Immature natural killer cell (primary cell): ENCODE measurements at regions not wholly inside any gene's neighbourhood (a gene's known extent, or its start where the extent isn't known, plus 50 kb on each side); places are given as distances from the start of the nearest gene placed in this dataset.

Experiments
- DNase-seq, 3 donors: peaks; one replicate each; pipeline ENCODE4 v3.0.0; 2022; ENCODE audit warnings: mixed read lengths in 1 of 3
- H3K27ac Mint-ChIP-seq, 6 donors: one replicate each; pipeline ENCODE4 v1.8.0; 2020; ENCODE audit warnings: mixed read lengths in 6 of 6, mild to moderate bottlenecking in 5 of 6, inconsistent platforms in 4 of 6, moderate library complexity in 3 of 6
- H3K27me3 Mint-ChIP-seq, 3 donors: one replicate each; pipeline ENCODE4 v1.8.0; 2020 to 2021; ENCODE audit warnings: low read depth in 3 of 3, mild to moderate bottlenecking in 3 of 3, mixed read lengths in 3 of 3, moderate library complexity in 3 of 3, inconsistent platforms in 1 of 3
- H3K36me3 Mint-ChIP-seq, 3 donors: one replicate each; pipeline ENCODE4 v1.8.0; 2020; ENCODE audit warnings: mixed read lengths in 3 of 3, inconsistent platforms in 2 of 3, mild to moderate bottlenecking in 2 of 3
- H3K4me1 Mint-ChIP-seq, 2 donors: one replicate each; pipeline ENCODE4 v1.8.0; 2020; ENCODE audit warnings: inconsistent platforms in 2 of 2, mild to moderate bottlenecking in 2 of 2, mixed read lengths in 2 of 2, moderate library complexity in 1 of 2
- H3K4me3 Mint-ChIP-seq, 5 donors: one replicate each; pipeline ENCODE4 v1.8.0; 2020; ENCODE audit warnings: mild to moderate bottlenecking in 5 of 5, mixed read lengths in 5 of 5, inconsistent platforms in 3 of 5, moderate library complexity in 3 of 5
- H3K9me3 Mint-ChIP-seq, 6 donors: one replicate each; pipeline ENCODE4 v1.8.0; 2020; ENCODE audit warnings: mild to moderate bottlenecking in 6 of 6, mixed read lengths in 6 of 6, inconsistent platforms in 4 of 6, moderate library complexity in 3 of 6

DNA sequence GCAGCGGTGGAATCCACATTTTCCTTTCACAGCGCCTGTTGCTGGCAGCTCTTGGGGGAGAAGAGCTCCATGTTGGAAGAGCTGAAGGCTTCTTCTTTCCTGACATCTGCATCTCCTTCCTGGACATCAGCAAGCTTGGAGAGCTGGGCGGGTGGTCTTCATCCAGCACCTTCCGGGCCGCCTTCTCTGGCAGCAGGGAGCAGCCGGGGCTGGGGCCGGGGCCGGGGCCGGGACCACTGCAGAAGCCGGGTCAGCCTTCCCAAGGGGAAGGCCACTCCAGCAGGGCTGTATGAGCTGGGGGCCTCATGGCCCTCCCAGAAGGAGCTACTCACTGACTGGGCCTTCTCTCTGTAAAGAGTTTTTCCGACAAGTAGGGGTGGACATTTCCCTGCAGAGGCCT lies 787.5 kb downstream of the TLE4 start:
- Mint-ChIP-seq H3K4me3 (no peak overlapping the region), H3K27ac (no peak overlapping the region), H3K4me1 (no peaks in the 10 kb centered on the region), H3K9me3 (peaks cover 7 to 44% (median 13%) of the 10 kb centered on the region in 6 donors), H3K36me3 (peaks cover 0 to 4% (median 0%) of the 10 kb centered on the region in 3 donors), H3K27me3 (peaks cover 0 to 6% (median 0%) of the 10 kb centered on the region in 3 donors)
- no peak for DNase-seq

DNA sequence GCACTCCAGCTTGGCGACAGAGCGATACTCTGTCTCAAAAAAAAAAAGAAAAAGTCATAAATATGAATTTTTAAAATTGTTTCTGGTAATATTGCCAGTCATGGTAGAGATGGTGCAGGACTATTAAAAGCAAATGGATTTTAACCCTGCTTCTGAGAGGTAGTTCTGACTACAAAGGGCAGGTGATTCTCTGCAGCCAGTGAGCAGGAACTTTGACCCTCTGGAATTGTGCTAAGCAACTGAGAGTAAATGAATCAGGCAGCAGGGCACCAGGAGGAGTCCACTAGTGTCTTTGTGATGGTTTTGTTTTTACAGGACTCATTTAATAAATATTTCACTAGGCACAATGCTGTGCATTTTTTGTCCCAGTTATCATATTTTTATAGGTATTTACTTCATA lies 781.2 kb downstream of the TLE4 start:
- Mint-ChIP-seq H3K27me3 (peaks cover 0 to 5% (median 0%) of the 10 kb centered on the region in 3 donors), H3K36me3 (peaks cover 0 to 4% (median 0%) of the 10 kb centered on the region in 3 donors)
- DNase-seq, result no peak

DNA sequence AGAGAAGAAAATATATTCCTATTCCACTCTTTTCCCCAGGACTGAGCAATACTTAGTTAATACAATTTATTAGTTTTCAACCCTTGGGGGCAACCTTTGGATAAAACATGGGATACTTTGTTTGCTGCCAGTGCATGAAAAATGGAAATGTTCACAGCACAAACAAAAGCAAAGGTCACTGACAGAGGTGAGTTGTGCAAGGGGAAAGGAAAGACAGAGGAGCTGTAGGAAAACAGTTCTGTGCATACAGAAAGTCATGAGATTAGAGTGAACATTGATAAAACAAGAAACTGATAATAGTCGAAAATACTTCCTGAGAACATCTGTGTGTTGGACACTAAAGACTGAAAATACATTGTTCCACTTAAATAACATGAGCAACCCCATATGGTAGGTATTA lies 779.8 kb downstream of the TLE4 start:
- Mint-ChIP-seq H3K36me3 (no peaks in the 10 kb centered on the region), H3K9me3 (peaks cover 0 to 17% (median 5%) of the 10 kb centered on the region in 6 donors), H3K27ac (no peak overlapping the region), H3K4me3 (no peak overlapping the region), H3K4me1 (no peaks in the 10 kb centered on the region), H3K27me3 (peaks cover 0 to 5% (median 0%) of the 10 kb centered on the region in 3 donors)
- DNase-seq, result no peak

More for the DNA sequence above, 781.2 kb downstream of the TLE4 start:
- no peak overlapping the region for H3K27ac Mint-ChIP-seq
- H3K4me1 Mint-ChIP-seq, result no peaks in the 10 kb centered on the region
- peaks cover 4 to 23% (median 5%) of the 10 kb centered on the region in 6 donors for H3K9me3 Mint-ChIP-seq
- H3K4me3 Mint-ChIP-seq, result no peak overlapping the region

DNA sequence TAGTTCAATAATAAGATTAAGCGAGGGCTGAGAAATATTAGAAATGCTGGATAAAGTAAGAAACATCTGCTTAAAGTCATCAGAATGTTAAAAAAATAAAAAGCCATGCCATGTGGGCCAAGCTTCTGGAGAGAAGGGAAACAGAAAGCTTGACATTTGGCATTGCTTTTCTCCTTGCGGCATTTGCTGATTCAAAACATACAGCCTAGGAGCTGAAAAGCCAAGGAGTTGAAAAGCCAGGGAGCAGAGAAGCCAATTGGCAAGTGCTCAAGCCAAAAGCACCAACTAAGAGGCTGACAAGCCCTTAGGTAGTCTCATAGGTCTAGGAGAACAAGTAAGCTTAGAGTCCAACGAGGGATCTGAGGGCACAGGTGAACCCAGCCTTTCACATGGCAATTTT lies 754.3 kb downstream of the TLE4 start:
- no peak overlapping the region for H3K27ac Mint-ChIP-seq
- H3K4me1 Mint-ChIP-seq, result no peaks in the 10 kb centered on the region
- no peaks in the 10 kb centered on the region for H3K36me3 Mint-ChIP-seq
- H3K27me3 Mint-ChIP-seq, result no peaks in the 10 kb centered on the region
- peaks cover 6 to 20% (median 8%) of the 10 kb centered on the region in 6 donors for H3K9me3 Mint-ChIP-seq
- no peak for DNase-seq
- H3K4me3 Mint-ChIP-seq, result no peak overlapping the region

DNA sequence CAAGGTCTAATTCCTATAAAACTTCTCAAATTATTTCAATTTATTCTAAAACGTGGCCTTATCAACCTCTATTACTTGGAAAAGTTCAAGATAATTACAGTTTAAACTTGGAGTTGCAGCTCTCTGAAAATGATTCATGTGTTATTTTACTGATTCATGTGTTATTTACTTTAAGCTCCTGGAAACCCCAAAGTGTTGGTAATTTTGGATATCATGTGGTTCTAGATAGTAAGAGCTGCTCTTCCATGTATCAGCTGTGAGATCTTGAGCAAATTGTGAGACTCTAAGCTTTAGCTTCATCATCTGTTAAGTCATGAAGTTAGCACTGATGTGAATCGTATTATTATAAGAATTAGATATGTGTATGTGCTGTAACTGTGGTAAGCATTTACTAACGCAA lies 749.2 kb downstream of the TLE4 start:
- no peaks in the 10 kb centered on the region for H3K4me1 Mint-ChIP-seq
- no peaks in the 10 kb centered on the region for H3K27me3 Mint-ChIP-seq
- DNase-seq, result no peak
- H3K27ac Mint-ChIP-seq, result no peak overlapping the region
- no peak overlapping the region for H3K4me3 Mint-ChIP-seq
- H3K9me3 Mint-ChIP-seq, result peaks cover 1 to 12% (median 6%) of the 10 kb centered on the region in 6 donors
- H3K36me3 Mint-ChIP-seq, result no peaks in the 10 kb centered on the region

DNA sequence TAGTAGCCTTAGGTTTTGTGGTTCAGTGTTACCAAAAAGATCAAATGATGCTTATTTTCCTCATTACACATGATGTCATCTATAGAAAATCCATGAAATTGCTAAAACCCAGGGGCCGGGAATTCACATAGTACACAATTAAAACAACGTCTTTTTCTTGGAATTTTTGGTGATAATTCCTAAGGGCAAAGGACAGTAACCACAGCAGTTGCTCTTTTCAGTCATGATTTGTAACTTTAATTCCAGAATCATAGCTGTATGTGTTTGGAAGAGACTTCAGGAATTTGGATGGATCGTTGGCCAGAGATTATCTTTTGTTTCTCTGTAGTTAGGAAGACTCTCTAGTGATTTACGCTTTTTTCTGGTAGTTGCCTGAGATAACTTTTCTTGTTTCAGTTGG lies 748.7 kb downstream of the TLE4 start:
- Mint-ChIP-seq H3K36me3 (no peaks in the 10 kb centered on the region), H3K27ac (no peak overlapping the region), H3K27me3 (peaks cover 0 to 2% (median 0%) of the 10 kb centered on the region in 3 donors), H3K4me1 (no peaks in the 10 kb centered on the region), H3K4me3 (no peak overlapping the region), H3K9me3 (peaks cover 5 to 12% (median 6%) of the 10 kb centered on the region in 6 donors)
- DNase-seq, result no peak

DNA sequence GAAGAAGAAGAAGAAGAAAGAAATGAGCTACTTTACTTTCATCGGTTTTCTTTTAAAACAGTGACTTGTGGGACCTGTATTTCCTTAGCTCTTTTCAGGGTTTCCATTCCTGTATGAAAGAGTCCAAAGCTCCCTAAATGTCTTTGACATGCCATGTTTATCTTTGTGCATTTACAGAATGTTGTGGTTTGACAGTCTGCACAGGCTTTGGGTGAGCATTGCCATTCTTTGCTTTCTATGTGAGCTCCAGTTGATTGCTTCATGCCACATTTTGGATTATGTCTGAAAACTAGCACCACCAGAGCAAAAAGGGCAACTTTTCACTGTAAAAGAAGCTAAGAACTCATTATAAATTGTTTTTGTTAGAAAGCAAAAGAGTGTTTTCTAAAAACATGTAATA lies 733.4 kb downstream of the TLE4 start:
- DNase-seq, result no peak
- Mint-ChIP-seq H3K4me3 (no peak overlapping the region), H3K27me3 (peaks cover 0 to 4% (median 0%) of the 10 kb centered on the region in 3 donors), H3K4me1 (no peaks in the 10 kb centered on the region), H3K27ac (no peak overlapping the region), H3K36me3 (no peaks in the 10 kb centered on the region), H3K9me3 (peaks cover 0 to 23% (median 6%) of the 10 kb centered on the region in 6 donors)

DNA sequence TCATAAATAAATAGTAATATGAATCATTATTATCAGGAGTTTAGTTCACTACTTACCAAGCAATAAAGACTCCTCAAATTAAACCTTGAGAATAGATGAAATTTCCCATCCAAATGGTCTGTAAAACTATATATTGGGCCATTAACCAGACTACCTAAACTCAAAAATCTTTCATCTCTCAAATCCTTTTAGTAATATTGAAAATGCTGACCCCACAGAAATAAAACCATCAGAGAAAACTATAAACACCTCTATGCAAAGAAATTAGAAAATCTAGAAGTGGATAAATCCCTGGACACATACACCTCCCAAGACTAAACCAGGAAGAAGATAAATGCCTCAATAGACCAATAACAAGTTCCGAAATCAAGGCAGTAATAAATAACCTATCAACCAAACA lies 723.2 kb downstream of the TLE4 start:
- H3K4me3 Mint-ChIP-seq, result no peak overlapping the region
- H3K27ac Mint-ChIP-seq, result no peak overlapping the region
- peaks cover 3 to 30% (median 12%) of the 10 kb centered on the region in 6 donors for H3K9me3 Mint-ChIP-seq
- no peak for DNase-seq
- no peaks in the 10 kb centered on the region for H3K36me3 Mint-ChIP-seq
- no peaks in the 10 kb centered on the region for H3K4me1 Mint-ChIP-seq
- H3K27me3 Mint-ChIP-seq, result peaks cover 0 to 2% (median 0%) of the 10 kb centered on the region in 3 donors

DNA sequence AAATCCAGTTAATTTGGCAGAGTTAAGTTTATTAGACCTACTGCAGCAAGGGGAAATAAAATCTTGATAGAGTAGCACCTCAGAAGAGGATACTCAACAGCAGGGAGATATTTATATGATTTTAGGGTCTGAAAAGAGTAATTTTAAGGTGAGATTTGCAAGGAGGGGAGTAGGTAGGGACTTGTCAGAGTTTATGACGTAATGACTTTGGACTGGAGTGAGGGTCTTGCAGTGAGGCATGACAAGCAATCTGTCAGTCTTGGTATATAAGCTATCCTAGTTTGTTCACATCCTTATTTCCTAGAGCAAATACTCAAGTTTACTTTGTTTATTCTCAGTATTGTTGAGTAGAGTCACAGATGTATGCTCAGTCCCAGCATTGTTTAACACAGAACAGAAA lies 722.6 kb downstream of the TLE4 start:
- no peak overlapping the region for H3K27ac Mint-ChIP-seq
- peaks cover 0 to 2% (median 0%) of the 10 kb centered on the region in 3 donors for H3K27me3 Mint-ChIP-seq
- H3K9me3 Mint-ChIP-seq, result peaks cover 3 to 31% (median 13%) of the 10 kb centered on the region in 6 donors
- H3K4me1 Mint-ChIP-seq, result no peaks in the 10 kb centered on the region
- H3K4me3 Mint-ChIP-seq, result no peak overlapping the region
- no peak for DNase-seq
- no peaks in the 10 kb centered on the region for H3K36me3 Mint-ChIP-seq

DNA sequence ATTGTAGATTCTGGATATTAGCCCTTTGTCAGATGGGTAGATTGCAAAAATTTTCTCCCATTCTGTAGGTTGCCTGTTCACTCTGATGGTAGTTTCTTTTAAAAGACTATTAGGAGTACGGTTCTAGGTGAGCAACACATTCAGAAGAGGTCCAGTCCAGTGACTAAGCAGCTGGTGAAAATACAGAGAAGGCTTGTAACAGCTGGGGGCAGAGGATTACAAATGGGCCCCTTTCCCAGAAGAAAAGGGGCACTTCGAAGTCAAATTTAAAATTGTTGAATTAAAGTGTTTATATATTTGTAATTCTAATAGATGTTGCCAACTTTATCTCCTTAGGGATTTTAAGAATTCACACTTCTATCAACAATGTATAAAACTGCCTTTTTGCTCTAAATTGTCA lies 720.5 kb downstream of the TLE4 start:
- Mint-ChIP-seq H3K4me3 (no peak overlapping the region), H3K4me1 (no peaks in the 10 kb centered on the region), H3K9me3 (peaks cover 3 to 26% (median 12%) of the 10 kb centered on the region in 6 donors), H3K36me3 (no peaks in the 10 kb centered on the region), H3K27ac (no peak overlapping the region), H3K27me3 (peaks cover 0 to 2% (median 2%) of the 10 kb centered on the region in 3 donors)
- DNase-seq, result no peak

DNA sequence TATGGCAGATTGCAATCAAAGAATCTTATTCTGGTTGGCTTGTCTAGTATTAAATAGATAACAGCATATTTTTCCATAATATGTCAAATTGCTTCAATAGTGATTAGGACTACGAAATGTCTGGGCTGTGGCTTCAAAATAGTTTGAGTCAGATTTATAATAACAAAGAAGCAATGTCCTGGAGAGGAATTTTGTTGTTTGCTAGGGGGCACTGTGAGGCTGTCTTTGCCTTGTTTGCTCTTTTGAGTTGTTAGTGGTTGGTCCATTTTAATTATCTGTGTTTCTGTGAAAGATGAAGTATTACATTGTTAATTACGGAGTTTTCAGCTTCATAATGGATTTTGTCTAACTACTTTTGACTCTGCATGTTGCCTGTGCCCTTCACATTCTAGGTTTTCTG lies 713.6 kb downstream of the TLE4 start:
- H3K36me3 Mint-ChIP-seq, result no peaks in the 10 kb centered on the region
- H3K27ac Mint-ChIP-seq, result no peak overlapping the region
- DNase-seq, result no peak
- H3K27me3 Mint-ChIP-seq, result peaks cover 0 to 2% (median 0%) of the 10 kb centered on the region in 3 donors
- no peaks in the 10 kb centered on the region for H3K4me1 Mint-ChIP-seq
- H3K4me3 Mint-ChIP-seq, result no peak overlapping the region
- peaks cover 0 to 9% (median 3%) of the 10 kb centered on the region in 6 donors for H3K9me3 Mint-ChIP-seq

DNA sequence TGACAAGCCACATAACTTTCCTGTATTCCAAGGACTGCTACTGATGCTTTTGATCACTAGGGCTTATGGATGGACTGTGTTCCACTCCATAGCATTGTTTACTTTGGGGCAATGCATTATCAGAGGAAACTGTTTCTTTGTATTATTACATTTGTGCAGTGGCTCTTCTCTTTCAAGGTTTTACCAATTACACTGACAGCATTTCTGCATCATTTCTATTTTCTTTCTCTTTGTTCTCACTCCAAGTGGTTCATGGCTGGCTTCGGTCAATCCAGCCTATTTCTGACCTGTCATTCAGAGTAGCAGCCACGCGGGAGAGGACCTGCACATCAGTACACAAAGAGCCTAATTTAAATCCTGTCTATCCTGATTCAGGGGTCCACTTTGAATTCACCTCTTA lies 711.0 kb downstream of the TLE4 start:
- Mint-ChIP-seq H3K4me3 (no peak overlapping the region), H3K4me1 (no peaks in the 10 kb centered on the region), H3K27me3 (peaks cover 0 to 2% (median 1%) of the 10 kb centered on the region in 3 donors), H3K9me3 (peaks cover 0 to 10% (median 2%) of the 10 kb centered on the region in 6 donors), H3K36me3 (no peaks in the 10 kb centered on the region), H3K27ac (no peak overlapping the region)
- no peak for DNase-seq

DNA sequence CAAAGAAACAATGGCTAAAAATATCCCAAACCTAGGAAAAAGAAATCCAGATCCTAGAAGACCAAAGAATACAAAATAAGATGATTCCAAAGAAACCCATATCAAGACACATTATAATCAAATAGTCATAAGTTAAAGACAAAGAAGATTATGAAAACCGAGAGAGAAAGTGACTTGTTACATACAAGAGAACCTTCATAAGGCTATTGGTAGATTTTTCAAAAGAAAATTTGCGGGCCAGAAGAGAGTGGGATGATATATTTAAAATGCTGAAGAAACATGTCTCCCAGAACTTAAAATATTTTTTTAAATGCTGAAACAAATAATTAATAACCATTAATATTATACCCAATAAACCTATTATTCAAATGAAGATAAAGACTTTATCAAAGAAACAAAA lies 687.3 kb downstream of the TLE4 start:
- peaks cover 6 to 34% (median 19%) of the 10 kb centered on the region in 6 donors for H3K9me3 Mint-ChIP-seq
- H3K36me3 Mint-ChIP-seq, result no peaks in the 10 kb centered on the region
- H3K4me1 Mint-ChIP-seq, result no peaks in the 10 kb centered on the region
- no peak overlapping the region for H3K27ac Mint-ChIP-seq
- no peak overlapping the region for H3K4me3 Mint-ChIP-seq
- H3K27me3 Mint-ChIP-seq, result peaks cover 0 to 7% (median 0%) of the 10 kb centered on the region in 3 donors
- no peak for DNase-seq

DNA sequence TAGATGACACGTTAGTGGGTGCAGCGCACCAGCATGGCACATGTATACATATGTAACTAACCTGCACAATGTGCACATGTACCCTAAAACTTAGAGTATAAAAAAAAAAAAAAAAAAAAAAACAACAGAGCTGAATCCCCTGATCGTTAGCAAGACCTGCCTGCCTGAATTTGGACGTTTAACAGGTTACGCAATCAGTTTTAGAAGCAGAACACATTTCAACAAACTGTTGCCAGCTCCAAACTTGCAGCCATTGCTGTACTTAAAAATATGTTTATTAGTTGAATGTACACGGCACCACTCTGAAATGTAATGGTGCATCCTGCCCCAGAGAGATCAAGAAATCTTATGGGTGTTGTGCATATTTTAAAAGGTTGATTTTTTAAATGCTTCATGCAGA lies 680.0 kb downstream of the TLE4 start:
- no peak overlapping the region for H3K4me3 Mint-ChIP-seq
- H3K27ac Mint-ChIP-seq, result no peak overlapping the region
- no peaks in the 10 kb centered on the region for H3K27me3 Mint-ChIP-seq
- no peaks in the 10 kb centered on the region for H3K36me3 Mint-ChIP-seq
- no peaks in the 10 kb centered on the region for H3K4me1 Mint-ChIP-seq
- DNase-seq, result no peak
- H3K9me3 Mint-ChIP-seq, result peaks cover 4 to 20% (median 10%) of the 10 kb centered on the region in 6 donors

DNA sequence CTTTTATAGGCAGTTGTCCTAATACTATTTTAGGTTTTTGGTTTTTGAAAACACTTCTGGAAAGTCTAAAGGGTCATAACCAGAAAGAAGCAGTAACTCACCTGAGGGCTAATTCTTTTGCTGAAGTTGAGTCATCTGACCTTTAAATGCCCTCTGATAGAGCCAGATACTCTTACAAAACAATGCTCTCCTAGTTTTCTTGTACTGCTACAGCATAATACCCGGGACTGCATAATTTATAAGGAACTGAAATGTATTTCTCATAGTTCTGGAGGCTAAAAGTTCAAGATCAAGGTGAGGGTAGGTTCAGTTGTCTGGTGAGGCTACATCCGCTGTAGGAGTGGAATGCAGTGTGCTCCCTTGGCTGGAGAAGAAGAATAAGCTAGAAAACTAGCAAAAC lies 670.3 kb downstream of the TLE4 start:
- Mint-ChIP-seq H3K4me1 (no peaks in the 10 kb centered on the region), H3K36me3 (no peaks in the 10 kb centered on the region), H3K27me3 (no peaks in the 10 kb centered on the region), H3K4me3 (no peak overlapping the region), H3K9me3 (peaks cover 0 to 8% (median 3%) of the 10 kb centered on the region in 6 donors), H3K27ac (no peak overlapping the region)
- DNase-seq, result no peak
